Body of pancreas (tissue), 4 donors: ENCODE measurements at regions not wholly inside any gene's neighbourhood (a gene's known extent, or its start where the extent isn't known, plus 50 kb on each side); places are given as distances from the start of the nearest gene placed in this dataset.

Experiments used
- CTCF ChIP-seq, 7 experiments: fragments of 450-650 bp in 4 of 7; fragments of 200-600 bp in 3 of 7; sonication (generic) in 3 of 7; IDR thresholded peaks; one replicate each; pipeline ENCODE4 v1.5.1; 2016 to 2019; ENCODE audit warnings: antibody characterized with exemption in 7 of 7
- POLR2A ChIP-seq, 3 donors: fragments of 450-650 bp; IDR thresholded peaks; one replicate each; pipeline ENCODE4 v1.6.1; 2016; ENCODE audit warnings: antibody characterized with exemption in 3 of 3, mild to moderate bottlenecking in 2 of 3

- TF ChIP-seq POLR2A (IDR thresholded peaks at IDR 0.05), result no peak
- TF ChIP-seq CTCF (IDR thresholded peaks at IDR 0.05), result no peak
These were observed 472.9 kb upstream of the AKR1E2 start for GRCh38 chr10:4353059-4353655.
